GM23338 (cell line): ENCODE measurements at regions not wholly inside any gene's neighbourhood (a gene's known extent, or its start where the extent isn't known, plus 50 kb on each side); places are given as distances from the start of the nearest gene placed in this dataset.

Experiments used
- ATAC-seq: fragments of 200-7000 bp; cut with Tn5 transposase; 3 replicates; pipeline ENCODE4 v1.9.1; 2020
- DNase-seq: peaks from one replicate; pipeline ENCODE4 v3.0.0-alpha.2; 2015; ENCODE audit warnings: low spot score
- H2AFZ ChIP-seq: fragments of 200-600 bp; sonication (generic); 2 replicates; pipeline ENCODE4 v1.8.0; 2016; ENCODE audit warnings: antibody characterized with exemption, mild to moderate bottlenecking, moderate library complexity
- H3F3A ChIP-seq: fragments of 200-600 bp; sonication (generic); replicated peaks from 2 replicates; pipeline ENCODE4 v1.8.0; 2017; ENCODE audit warnings: antibody characterized with exemption, mixed run types, low read depth
- H3K27ac ChIP-seq: fragments of 200-600 bp; sonication (generic); 2 replicates; pipeline ENCODE4 v1.6.1; 2016; ENCODE audit warnings: low read depth
- H3K27me3 ChIP-seq: fragments of 200-600 bp; sonication (generic); 2 replicates; pipeline ENCODE4 v1.8.0; 2016; ENCODE audit warnings: mild to moderate bottlenecking, mixed run types, moderate library complexity; ENCODE audit not compliant: insufficient read depth
- H3K36me3 ChIP-seq: fragments of 200-600 bp; sonication (generic); 2 replicates; pipeline ENCODE4 v1.8.0; 2016; ENCODE audit warnings: mild to moderate bottlenecking; ENCODE audit not compliant: insufficient read depth
- H3K4me1 ChIP-seq: fragments of 200-600 bp; sonication (generic); 2 replicates; pipeline ENCODE4 v1.8.0; 2016; ENCODE audit warnings: mild to moderate bottlenecking, moderate library complexity; ENCODE audit not compliant: insufficient read depth
- H3K4me2 ChIP-seq: fragments of 200-600 bp; sonication (generic); 2 replicates; pipeline ENCODE4 v1.7.1; 2017; ENCODE audit warnings: mixed run types
- H3K4me3 ChIP-seq: fragments of 200-600 bp; sonication (generic); 2 replicates; pipeline ENCODE4 v1.6.1; 2016; ENCODE audit warnings: mixed run types
- H3K79me2 ChIP-seq: fragments of 200-600 bp; sonication (generic); replicated peaks from 2 replicates; pipeline ENCODE4 v1.8.0; 2017; ENCODE audit warnings: mild to moderate bottlenecking; ENCODE audit not compliant: insufficient read depth
- H3K9me2 ChIP-seq: fragments of 200-600 bp; sonication (generic); 2 replicates; pipeline ENCODE4 v1.8.0; 2017; ENCODE audit not compliant: insufficient read depth
- H4K20me1 ChIP-seq: fragments of 200-600 bp; sonication (generic); replicated peaks from 2 replicates; pipeline ENCODE4 v1.8.0; 2017; ENCODE audit warnings: mild to moderate bottlenecking; ENCODE audit not compliant: insufficient read depth
- H3K27ac Mint-ChIP-seq: 2 replicates; pipeline ENCODE4 v1.8.0; 2020; ENCODE audit warnings: inconsistent platforms, mild to moderate bottlenecking, moderate library complexity, mixed read lengths
- H3K27me3 Mint-ChIP-seq: 3 replicates; pipeline ENCODE4 v1.8.0; 2022; ENCODE audit warnings: low read depth, mild to moderate bottlenecking, moderate library complexity, mixed read lengths, inconsistent platforms; ENCODE audit not compliant: insufficient read depth, poor library complexity
- H3K36me3 Mint-ChIP-seq: 3 replicates; pipeline ENCODE4 v1.8.0; 2021; ENCODE audit warnings: low read depth, mild to moderate bottlenecking, inconsistent platforms, moderate library complexity, mixed read lengths
- H3K4me1 Mint-ChIP-seq: 3 replicates; pipeline ENCODE4 v1.8.0; 2020; ENCODE audit warnings: mild to moderate bottlenecking, inconsistent platforms, mixed read lengths
- H3K4me3 Mint-ChIP-seq: 3 replicates; pipeline ENCODE4 v1.8.0; 2021; ENCODE audit warnings: moderate library complexity, mild to moderate bottlenecking, inconsistent platforms, mixed read lengths
- H3K9me3 Mint-ChIP-seq: 3 replicates; pipeline ENCODE4 v1.8.0; 2020; ENCODE audit warnings: moderate library complexity, mild to moderate bottlenecking, inconsistent platforms, mixed read lengths
- CREB1 ChIP-seq: fragments of 250-450 bp; sonication (Bioruptor Pico); IDR thresholded peaks from 2 replicates; pipeline ENCODE4 v1.5.0; 2020; ENCODE audit warnings: low read depth, mild to moderate bottlenecking, moderate library complexity
- CTCF ChIP-seq, 2 experiments: fragments of 200-600 bp in 1 of 2; sonication (generic) in 1 of 2; conservative IDR thresholded peaks; 2 replicates each; pipeline versions ENCODE4 v1.5.1 to v1.6.1; 2016 to 2017; ENCODE audit warnings: antibody characterized with exemption in 2 of 2, low read depth in 2 of 2, mild to moderate bottlenecking in 2 of 2, moderate library complexity in 1 of 2
- ETS1 ChIP-seq: IDR thresholded peaks from 2 replicates; pipeline ENCODE4 v1.6.1; 2016; ENCODE audit warnings: antibody characterized with exemption
- EZH2 ChIP-seq: fragments of 200-600 bp; sonication (generic); IDR thresholded peaks from one replicate; pipeline ENCODE4 v1.8.0; 2017; ENCODE audit warnings: antibody characterized with exemption, mild to moderate bottlenecking, low read depth; ENCODE audit not compliant: unreplicated experiment
- EZH2phosphoT487 ChIP-seq: fragments of 200-600 bp; sonication (generic); IDR thresholded peaks from one replicate; pipeline ENCODE4 v1.8.1; 2018; ENCODE audit warnings: antibody characterized with exemption; ENCODE audit not compliant: unreplicated experiment
- JUNB ChIP-seq: IDR thresholded peaks from one replicate; pipeline ENCODE4 v1.6.1; 2016; ENCODE audit warnings: antibody characterized with exemption; ENCODE audit not compliant: unreplicated experiment
- NANOG ChIP-seq: IDR thresholded peaks from 2 replicates; pipeline ENCODE4 v1.6.1; 2016; ENCODE audit warnings: antibody characterized with exemption, borderline replicate concordance
- POLR2AphosphoS5 ChIP-seq: IDR thresholded peaks from 2 replicates; pipeline ENCODE4 v1.6.1; 2016; ENCODE audit warnings: antibody characterized with exemption, low read depth
- ZNF331 ChIP-seq: fragments of 250-450 bp; sonication (Bioruptor Pico); IDR thresholded peaks from 2 replicates; pipeline ENCODE4 v1.5.0; 2020; ENCODE audit warnings: low read depth, mild to moderate bottlenecking, moderate library complexity

GRCh38 chr2:111647359-111647758 is 236.6 kb downstream of the ANAPC1 start:
- H2AFZ ChIP-seq, result no peak overlapping the region
- H3K4me1 ChIP-seq, result no peaks in the 10 kb centered on the region
- H3K4me1 Mint-ChIP-seq, result no peaks in the 10 kb centered on the region
- no peaks in the 10 kb centered on the region for H3K36me3 ChIP-seq
- H3K4me2 ChIP-seq, result no peak overlapping the region
- no peak for ATAC-seq
- H3K27ac Mint-ChIP-seq, result no peak overlapping the region
- H3K27me3 ChIP-seq, result no peaks in the 10 kb centered on the region
- H3K4me3 ChIP-seq, result no peak overlapping the region
- H3K9me2 ChIP-seq, result no peaks in the 10 kb centered on the region
- H3K79me2 ChIP-seq, result no peaks in the 10 kb centered on the region
- no peaks in the 10 kb centered on the region for H3K36me3 Mint-ChIP-seq
- no peak overlapping the region for H3K27ac ChIP-seq
- H4K20me1 ChIP-seq, result no peaks in the 10 kb centered on the region
- no peak overlapping the region for H3K4me3 Mint-ChIP-seq
- no peak for DNase-seq
- no peak for TF ChIP-seq CTCF (conservative IDR thresholded peaks at IDR 0.05; ENCODE audit: low read depth in 2 of 2)
- no peak for TF ChIP-seq JUNB
- no peak for TF ChIP-seq NANOG
- no peak for TF ChIP-seq ZNF331 (CRISPR knock-in tag)
- TF ChIP-seq EZH2phosphoT487, result no peak
- TF ChIP-seq POLR2AphosphoS5, result no peak
- TF ChIP-seq EZH2, result no peak
- no peak for TF ChIP-seq ETS1
- H3F3A ChIP-seq, result no peaks in the 10 kb centered on the region
- no peaks in the 10 kb centered on the region; the same call in 2 of the 3 replicates for H3K9me3 Mint-ChIP-seq
- no peaks in the 10 kb centered on the region for H3K27me3 Mint-ChIP-seq

GRCh38 chr2:111652038-111652437 is 232.0 kb downstream of the ANAPC1 start:
- Mint-ChIP-seq H3K27me3 (no peaks in the 10 kb centered on the region), H3K36me3 (no peaks in the 10 kb centered on the region), H3K4me1 (no peaks in the 10 kb centered on the region; the same call in 2 of the 3 replicates), H3K4me3 (no peak overlapping the region), H3K9me3 (no peaks in the 10 kb centered on the region), H3K27ac (no peak overlapping the region)
- no peak for DNase-seq
- H3K36me3 ChIP-seq, result no peaks in the 10 kb centered on the region
- H3K4me2 ChIP-seq, result no peak overlapping the region
- no peaks in the 10 kb centered on the region for H3K79me2 ChIP-seq
- H3K9me2 ChIP-seq, result no peaks in the 10 kb centered on the region
- H3K4me3 ChIP-seq, result no peak overlapping the region
- H3K27ac ChIP-seq, result no peak overlapping the region
- no peaks in the 10 kb centered on the region for H3F3A ChIP-seq
- no peak overlapping the region for H2AFZ ChIP-seq
- no peaks in the 10 kb centered on the region for H3K4me1 ChIP-seq
- TF ChIP-seq JUNB (no peak), EZH2phosphoT487 (no peak), ZNF331 (CRISPR knock-in tag) (no peak), EZH2 (no peak), CREB1 (no peak), NANOG (no peak)
- no peaks in the 10 kb centered on the region for H3K27me3 ChIP-seq
- no peak for ATAC-seq
- H4K20me1 ChIP-seq, result no peaks in the 10 kb centered on the region
